ENCODE measurements at regions not wholly inside any gene's neighbourhood (a gene's known extent, or its start where the extent isn't known, plus 50 kb on each side); places are given as distances from the start of the nearest gene placed in this dataset.

DNA sequence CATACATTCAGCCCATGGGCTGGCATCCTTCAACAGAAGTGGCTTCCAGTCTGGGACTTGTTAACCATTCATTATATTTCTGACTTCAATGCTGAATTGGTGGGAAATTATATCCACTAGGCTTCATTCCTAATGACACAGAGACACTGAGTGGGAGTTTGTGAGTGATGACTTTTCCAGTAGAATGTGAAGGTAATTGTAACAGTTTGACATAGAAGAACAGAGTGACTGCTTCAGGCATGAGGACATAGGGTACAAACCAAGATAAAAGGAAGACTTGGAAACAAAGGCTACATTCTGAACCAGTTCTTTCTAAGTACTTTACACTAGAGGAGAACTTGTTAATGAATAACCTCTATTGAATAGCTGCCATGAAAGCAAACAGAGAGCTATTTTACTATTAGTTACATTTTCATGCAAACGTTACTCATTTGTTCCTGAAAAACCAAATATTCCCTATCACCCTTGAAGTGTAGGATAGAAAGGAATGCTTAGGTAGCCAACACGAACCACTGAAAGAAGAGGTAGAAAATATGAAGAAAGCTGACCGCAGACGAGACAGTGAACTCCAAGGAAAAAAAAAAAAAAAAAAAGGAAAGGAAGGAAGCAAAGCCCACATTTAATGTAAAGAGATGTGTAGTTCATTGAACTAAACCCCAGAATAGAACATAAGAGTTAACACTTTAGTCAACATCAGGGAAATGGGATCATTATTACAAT lies 237.0 kb upstream of the SEMA3C start:
- peak overlapping the region; percentile 1; the same call in 1 of the 3 replicates for H3K4me3 ChIP-seq
- peaks cover 77% of the 10 kb centered on the region for H3K4me1 ChIP-seq
- WGBS (ENCODE audit: missing lambda C conversion rate) = 1% methylated on average over 4 of the region's 4 CpGs
- peak; percentile 98 for FAIRE-seq
- CTCF ChIA-PET = interaction anchor here (0.7 to 0.9 kb wide), 3 partner anchors 178 to 365 kb away, joined by 3 to 4 read pairs (median 4); no protein-coding TSS in a partner anchor
- peak overlapping the region; percentile 86 to 89 for H3K27ac ChIP-seq
- DNase-seq (ENCODE audit: low read depth in 1 of 2, low spot score in 1 of 2) = peak; percentile 29 to 87
- H3K9me3 ChIP-seq = no peaks in the 10 kb centered on the region
- H3K4me2 ChIP-seq = peak overlapping the region; percentile 74
- TF ChIP-seq JUN (IDR thresholded peaks at IDR 0.05) = peak; percentile 48 to 76; a peak in 4 of 5 replicates
- TF ChIP-seq, protein P1, sequence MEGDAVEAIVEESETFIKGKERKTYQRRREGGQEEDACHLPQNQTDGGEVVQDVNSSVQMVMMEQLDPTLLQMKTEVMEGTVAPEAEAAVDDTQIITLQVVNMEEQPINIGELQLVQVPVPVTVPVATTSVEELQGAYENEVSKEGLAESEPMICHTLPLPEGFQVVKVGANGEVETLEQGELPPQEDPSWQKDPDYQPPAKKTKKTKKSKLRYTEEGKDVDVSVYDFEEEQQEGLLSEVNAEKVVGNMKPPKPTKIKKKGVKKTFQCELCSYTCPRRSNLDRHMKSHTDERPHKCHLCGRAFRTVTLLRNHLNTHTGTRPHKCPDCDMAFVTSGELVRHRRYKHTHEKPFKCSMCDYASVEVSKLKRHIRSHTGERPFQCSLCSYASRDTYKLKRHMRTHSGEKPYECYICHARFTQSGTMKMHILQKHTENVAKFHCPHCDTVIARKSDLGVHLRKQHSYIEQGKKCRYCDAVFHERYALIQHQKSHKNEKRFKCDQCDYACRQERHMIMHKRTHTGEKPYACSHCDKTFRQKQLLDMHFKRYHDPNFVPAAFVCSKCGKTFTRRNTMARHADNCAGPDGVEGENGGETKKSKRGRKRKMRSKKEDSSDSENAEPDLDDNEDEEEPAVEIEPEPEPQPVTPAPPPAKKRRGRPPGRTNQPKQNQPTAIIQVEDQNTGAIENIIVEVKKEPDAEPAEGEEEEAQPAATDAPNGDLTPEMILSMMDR (IDR thresholded peaks at IDR 0.05) = no peak
- TF ChIP-seq EHMT2 (IDR thresholded peaks at IDR 0.05; ENCODE audit: low read depth) = no peak
- TF ChIP-seq, protein P2, sequence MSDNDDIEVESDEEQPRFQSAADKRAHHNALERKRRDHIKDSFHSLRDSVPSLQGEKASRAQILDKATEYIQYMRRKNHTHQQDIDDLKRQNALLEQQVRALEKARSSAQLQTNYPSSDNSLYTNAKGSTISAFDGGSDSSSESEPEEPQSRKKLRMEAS (IDR thresholded peaks at IDR 0.05) = 0 out of 2 replicates have a peak, but pooled peaks have one; percentile 34
- TF ChIP-seq RARB (CRISPR knock-in tag; IDR thresholded peaks at IDR 0.05) = no peak
- TF ChIP-seq, protein P3, sequence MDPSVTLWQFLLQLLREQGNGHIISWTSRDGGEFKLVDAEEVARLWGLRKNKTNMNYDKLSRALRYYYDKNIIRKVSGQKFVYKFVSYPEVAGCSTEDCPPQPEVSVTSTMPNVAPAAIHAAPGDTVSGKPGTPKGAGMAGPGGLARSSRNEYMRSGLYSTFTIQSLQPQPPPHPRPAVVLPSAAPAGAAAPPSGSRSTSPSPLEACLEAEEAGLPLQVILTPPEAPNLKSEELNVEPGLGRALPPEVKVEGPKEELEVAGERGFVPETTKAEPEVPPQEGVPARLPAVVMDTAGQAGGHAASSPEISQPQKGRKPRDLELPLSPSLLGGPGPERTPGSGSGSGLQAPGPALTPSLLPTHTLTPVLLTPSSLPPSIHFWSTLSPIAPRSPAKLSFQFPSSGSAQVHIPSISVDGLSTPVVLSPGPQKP (IDR thresholded peaks at IDR 0.05; ENCODE audit: low read depth, low read length) = no peak
- no peak for TF ChIP-seq ZNF302 (CRISPR knock-in tag; IDR thresholded peaks at IDR 0.05)
- no peak for TF ChIP-seq NPAS2 (CRISPR knock-in tag; IDR thresholded peaks at IDR 0.05; ENCODE audit: borderline replicate concordance)
- no peak for TF ChIP-seq CBX2 (IDR thresholded peaks at IDR 0.05; ENCODE audit: borderline replicate concordance, low read depth)
- TF ChIP-seq FOXS1 (CRISPR knock-in tag; IDR thresholded peaks at IDR 0.05) = 0 out of 2 replicates have a peak, but pooled peaks have one; percentile 47
- TF ChIP-seq ZFP36 (IDR thresholded peaks at IDR 0.05; ENCODE audit: borderline replicate concordance, partially characterized antibody) = no peak
- TF ChIP-seq NFE2L2 (conservative IDR thresholded peaks at IDR 0.05; ENCODE audit: low read length) = no peak
- TF ChIP-seq SMC3 (IDR thresholded peaks at IDR 0.05) = peak; percentile 39; the same call in 2 of the 3 replicates
- no peak for TF ChIP-seq CHD2 (IDR thresholded peaks at IDR 0.05; ENCODE audit: low read length, partially characterized antibody)
- no peak for TF ChIP-seq MYC (IDR thresholded peaks at IDR 0.05; ENCODE audit: borderline replicate concordance, low read length)
- TF ChIP-seq ESRRA (IDR thresholded peaks at IDR 0.05; ENCODE audit: borderline replicate concordance, low read length) = no peak
- 0 out of 2 replicates have a peak, but pooled peaks have one; percentile 12 for TF ChIP-seq HOXB5 (CRISPR knock-in tag; IDR thresholded peaks at IDR 0.05)
- TF ChIP-seq CEBPB (IDR thresholded peaks at IDR 0.05) = 0 out of 4 replicates have a peak, but pooled peaks of 1 of the 2 experiments have one; percentile 36
- no peak for TF ChIP-seq KDM5A (IDR thresholded peaks at IDR 0.05)
- TF ChIP-seq GATA3 (IDR thresholded peaks at IDR 0.05; ENCODE audit: borderline replicate concordance) = peak; percentile 84
- no peak for TF ChIP-seq SREBF2 (IDR thresholded peaks at IDR 0.05)
- TF ChIP-seq HOXB13 (CRISPR knock-in tag; IDR thresholded peaks at IDR 0.05; ENCODE audit: low read depth) = no peak
- TF ChIP-seq, protein P4, sequence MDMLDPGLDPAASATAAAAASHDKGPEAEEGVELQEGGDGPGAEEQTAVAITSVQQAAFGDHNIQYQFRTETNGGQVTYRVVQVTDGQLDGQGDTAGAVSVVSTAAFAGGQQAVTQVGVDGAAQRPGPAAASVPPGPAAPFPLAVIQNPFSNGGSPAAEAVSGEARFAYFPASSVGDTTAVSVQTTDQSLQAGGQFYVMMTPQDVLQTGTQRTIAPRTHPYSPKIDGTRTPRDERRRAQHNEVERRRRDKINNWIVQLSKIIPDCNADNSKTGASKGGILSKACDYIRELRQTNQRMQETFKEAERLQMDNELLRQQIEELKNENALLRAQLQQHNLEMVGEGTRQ (IDR thresholded peaks at IDR 0.05) = no peak
- TF ChIP-seq MAZ (IDR thresholded peaks at IDR 0.05; ENCODE audit: borderline replicate concordance, low read depth, low read length) = no peak
- TF ChIP-seq, protein P5, sequence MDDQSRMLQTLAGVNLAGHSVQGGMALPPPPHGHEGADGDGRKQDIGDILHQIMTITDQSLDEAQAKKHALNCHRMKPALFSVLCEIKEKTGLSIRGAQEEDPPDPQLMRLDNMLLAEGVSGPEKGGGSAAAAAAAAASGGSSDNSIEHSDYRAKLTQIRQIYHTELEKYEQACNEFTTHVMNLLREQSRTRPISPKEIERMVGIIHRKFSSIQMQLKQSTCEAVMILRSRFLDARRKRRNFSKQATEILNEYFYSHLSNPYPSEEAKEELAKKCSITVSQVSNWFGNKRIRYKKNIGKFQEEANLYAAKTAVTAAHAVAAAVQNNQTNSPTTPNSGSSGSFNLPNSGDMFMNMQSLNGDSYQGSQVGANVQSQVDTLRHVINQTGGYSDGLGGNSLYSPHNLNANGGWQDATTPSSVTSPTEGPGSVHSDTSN (IDR thresholded peaks at IDR 0.05) = no peak; the same call in 1 of the 2 replicates
- TF ChIP-seq RAD21 (conservative IDR thresholded peaks at IDR 0.05 in 1 of 2, IDR thresholded peaks at IDR 0.05 in 1 of 2) = peak; percentile 18 to 61
- no peak for TF ChIP-seq HOXA7 (CRISPR knock-in tag; IDR thresholded peaks at IDR 0.05)
- TF ChIP-seq EP300 (IDR thresholded peaks at IDR 0.05) = peak; percentile 56 to 75; a peak in 4 of 5 replicates
- TF ChIP-seq, protein P6, sequence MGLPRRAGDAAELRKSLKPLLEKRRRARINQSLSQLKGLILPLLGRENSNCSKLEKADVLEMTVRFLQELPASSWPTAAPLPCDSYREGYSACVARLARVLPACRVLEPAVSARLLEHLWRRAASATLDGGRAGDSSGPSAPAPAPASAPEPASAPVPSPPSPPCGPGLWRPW (IDR thresholded peaks at IDR 0.05) = no peak
- TF ChIP-seq, protein P7, sequence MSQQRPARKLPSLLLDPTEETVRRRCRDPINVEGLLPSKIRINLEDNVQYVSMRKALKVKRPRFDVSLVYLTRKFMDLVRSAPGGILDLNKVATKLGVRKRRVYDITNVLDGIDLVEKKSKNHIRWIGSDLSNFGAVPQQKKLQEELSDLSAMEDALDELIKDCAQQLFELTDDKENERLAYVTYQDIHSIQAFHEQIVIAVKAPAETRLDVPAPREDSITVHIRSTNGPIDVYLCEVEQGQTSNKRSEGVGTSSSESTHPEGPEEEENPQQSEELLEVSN (IDR thresholded peaks at IDR 0.05; ENCODE audit: borderline replicate concordance, low read depth) = peak; percentile 64; the same call in 1 of the 2 replicates
- peak; percentile 73 for TF ChIP-seq JUNB (IDR thresholded peaks at IDR 0.05)
- TF ChIP-seq FOSL2 (IDR thresholded peaks at IDR 0.05) = no peak
- TF ChIP-seq FOSL2 (CRISPR knock-in tag; IDR thresholded peaks at IDR 0.05) = peak; percentile 58; the same call in 1 of the 2 replicates
- peak; percentile 76 to 86 for ATAC-seq
- POLR2A ChIA-PET = interaction anchor here (2.2 kb wide), 1 partner anchor 237 kb away, joined by 7 read pairs; the partner anchor contains the start of gene SEMA3C
